ENCODE measurements at regions not wholly inside any gene's neighbourhood (a gene's known extent, or its start where the extent isn't known, plus 50 kb on each side); places are given as distances from the start of the nearest gene placed in this dataset.

- Histone ChIP-seq H3K9ac (ENCODE audit: low read length) (no peak overlapping the region), H3K27ac (ENCODE audit: low read length) (no peak overlapping the region), H3K36me3 (ENCODE audit: control insufficient read depth, low read depth, low read length) (no peaks in the 10 kb centered on the region), H3K4me3 (ENCODE audit: low read length) (no peak overlapping the region), H3K27me3 (ENCODE audit: control insufficient read depth, insufficient read depth, low read length) (no peaks in the 10 kb centered on the region), H3K9me3 (ENCODE audit: control insufficient read depth, low read depth, low read length) (no peaks in the 10 kb centered on the region), H3K4me1 (ENCODE audit: control insufficient read depth, low read depth, low read length) (no peaks in the 10 kb centered on the region)
Measured at GRCh38 chr13:40243047-40243446, 423.4 kb downstream of the FOXO1 start.

GRCh38 chr13:40243982-40244381 is 422.5 kb downstream of the FOXO1 start:
- H3K9me3 ChIP-seq (ENCODE audit: control insufficient read depth, low read depth, low read length), result no peaks in the 10 kb centered on the region
- no peak overlapping the region for H3K27ac ChIP-seq (ENCODE audit: low read length)
- no peaks in the 10 kb centered on the region for H3K36me3 ChIP-seq (ENCODE audit: control insufficient read depth, low read depth, low read length)
- H3K4me1 ChIP-seq (ENCODE audit: control insufficient read depth, low read depth, low read length), result no peaks in the 10 kb centered on the region
- H3K4me3 ChIP-seq (ENCODE audit: low read length), result no peak overlapping the region
- no peaks in the 10 kb centered on the region for H3K27me3 ChIP-seq (ENCODE audit: control insufficient read depth, insufficient read depth, low read length)
- H3K9ac ChIP-seq (ENCODE audit: low read length), result no peak overlapping the region

- Histone ChIP-seq H3K27ac (ENCODE audit: low read length) (no peak overlapping the region), H3K36me3 (ENCODE audit: control insufficient read depth, low read depth, low read length) (no peaks in the 10 kb centered on the region), H3K4me3 (ENCODE audit: low read length) (no peak overlapping the region), H3K4me1 (ENCODE audit: control insufficient read depth, low read depth, low read length) (no peaks in the 10 kb centered on the region), H3K27me3 (ENCODE audit: control insufficient read depth, insufficient read depth, low read length) (no peaks in the 10 kb centered on the region), H3K9ac (ENCODE audit: low read length) (no peak overlapping the region), H3K9me3 (ENCODE audit: control insufficient read depth, low read depth, low read length) (no peaks in the 10 kb centered on the region)
Measured at GRCh38 chr13:40245567-40245966, 420.9 kb downstream of the FOXO1 start.

DNA sequence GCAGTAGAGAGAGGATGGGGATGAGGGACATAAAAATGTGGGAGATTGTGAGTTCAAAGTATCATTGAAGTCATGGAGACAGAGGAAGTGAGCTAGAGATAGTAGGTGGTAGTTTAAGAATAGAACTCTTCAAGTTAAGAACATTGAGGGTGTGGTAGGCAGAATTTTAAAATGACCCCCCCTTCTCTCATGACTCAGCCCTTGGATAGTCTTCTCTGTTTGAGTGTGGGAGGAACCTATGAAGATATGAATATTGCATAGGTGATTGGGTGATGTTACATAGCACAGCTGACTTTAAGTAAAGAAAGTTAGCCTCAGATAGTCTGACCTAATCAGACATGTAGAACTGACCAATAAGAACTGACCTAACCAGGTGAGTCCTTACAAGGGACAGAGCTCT is 418.6 kb downstream of the FOXO1 start:
- Histone ChIP-seq H3K27ac (ENCODE audit: low read length) (no peak overlapping the region), H3K4me3 (ENCODE audit: low read length) (no peak overlapping the region), H3K27me3 (ENCODE audit: control insufficient read depth, insufficient read depth, low read length) (no peaks in the 10 kb centered on the region), H3K36me3 (ENCODE audit: control insufficient read depth, low read depth, low read length) (no peaks in the 10 kb centered on the region), H3K9ac (ENCODE audit: low read length) (no peak overlapping the region), H3K9me3 (ENCODE audit: control insufficient read depth, low read depth, low read length) (no peaks in the 10 kb centered on the region), H3K4me1 (ENCODE audit: control insufficient read depth, low read depth, low read length) (no peaks in the 10 kb centered on the region)

- Histone ChIP-seq H3K36me3 (ENCODE audit: control insufficient read depth, low read depth, low read length) (no peaks in the 10 kb centered on the region), H3K9ac (ENCODE audit: low read length) (no peak overlapping the region), H3K9me3 (ENCODE audit: control insufficient read depth, low read depth, low read length) (no peaks in the 10 kb centered on the region), H3K4me1 (ENCODE audit: control insufficient read depth, low read depth, low read length) (no peaks in the 10 kb centered on the region), H3K27ac (ENCODE audit: low read length) (no peak overlapping the region), H3K4me3 (ENCODE audit: low read length) (no peak overlapping the region), H3K27me3 (ENCODE audit: control insufficient read depth, insufficient read depth, low read length) (no peaks in the 10 kb centered on the region)
Measured at GRCh38 chr13:40251343-40252032, 415.0 kb downstream of the FOXO1 start.

DNA sequence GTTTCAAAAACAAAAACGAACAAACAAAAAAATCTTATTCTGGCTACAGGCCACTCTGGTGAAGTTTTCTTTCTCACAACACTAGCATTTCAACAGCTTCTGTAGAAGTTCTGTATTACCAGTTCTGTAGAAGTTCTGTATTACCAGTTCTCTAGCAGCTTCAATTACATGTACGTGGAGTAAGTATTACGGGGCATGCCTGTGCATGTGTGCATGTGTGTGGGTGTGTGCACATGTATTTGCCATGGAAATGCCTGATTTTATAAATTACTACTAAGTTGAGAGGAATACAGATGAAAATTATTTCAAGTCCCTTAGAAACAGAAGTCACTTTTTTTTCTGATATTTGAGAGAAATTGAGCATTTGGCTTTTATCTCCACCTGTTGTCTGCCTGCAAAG is 414.2 kb downstream of the FOXO1 start:
- Histone ChIP-seq H3K27ac (ENCODE audit: low read length) (no peak overlapping the region), H3K4me3 (ENCODE audit: low read length) (no peak overlapping the region), H3K27me3 (ENCODE audit: control insufficient read depth, insufficient read depth, low read length) (no peaks in the 10 kb centered on the region), H3K9me3 (ENCODE audit: control insufficient read depth, low read depth, low read length) (no peaks in the 10 kb centered on the region), H3K36me3 (ENCODE audit: control insufficient read depth, low read depth, low read length) (no peaks in the 10 kb centered on the region), H3K4me1 (ENCODE audit: control insufficient read depth, low read depth, low read length) (no peaks in the 10 kb centered on the region), H3K9ac (ENCODE audit: low read length) (no peak overlapping the region)

DNA sequence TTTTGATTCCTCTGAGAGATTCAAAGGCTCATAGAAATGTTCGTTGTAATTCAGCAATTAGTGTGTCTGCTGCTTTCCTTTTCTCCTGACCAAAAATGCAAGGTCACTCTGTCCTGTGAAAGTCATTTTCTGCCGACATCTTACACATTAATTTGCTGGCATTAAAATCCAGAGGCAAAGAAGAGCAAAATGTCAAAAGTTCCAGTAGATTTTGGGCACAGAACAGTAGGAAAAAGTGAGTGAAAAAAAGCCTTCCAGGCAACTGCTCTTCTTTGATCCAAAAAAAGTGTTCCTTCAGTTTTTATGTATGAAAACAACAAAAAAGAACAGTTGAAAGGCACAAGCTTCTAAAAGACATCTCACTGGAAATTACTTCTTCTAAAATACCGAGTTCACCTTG is 413.8 kb downstream of the FOXO1 start:
- Histone ChIP-seq H3K27me3 (ENCODE audit: control insufficient read depth, insufficient read depth, low read length) (no peaks in the 10 kb centered on the region), H3K27ac (ENCODE audit: low read length) (no peak overlapping the region), H3K9ac (ENCODE audit: low read length) (no peak overlapping the region), H3K36me3 (ENCODE audit: control insufficient read depth, low read depth, low read length) (no peaks in the 10 kb centered on the region), H3K4me1 (ENCODE audit: control insufficient read depth, low read depth, low read length) (no peaks in the 10 kb centered on the region), H3K4me3 (ENCODE audit: low read length) (no peak overlapping the region), H3K9me3 (ENCODE audit: control insufficient read depth, low read depth, low read length) (no peaks in the 10 kb centered on the region)

DNA sequence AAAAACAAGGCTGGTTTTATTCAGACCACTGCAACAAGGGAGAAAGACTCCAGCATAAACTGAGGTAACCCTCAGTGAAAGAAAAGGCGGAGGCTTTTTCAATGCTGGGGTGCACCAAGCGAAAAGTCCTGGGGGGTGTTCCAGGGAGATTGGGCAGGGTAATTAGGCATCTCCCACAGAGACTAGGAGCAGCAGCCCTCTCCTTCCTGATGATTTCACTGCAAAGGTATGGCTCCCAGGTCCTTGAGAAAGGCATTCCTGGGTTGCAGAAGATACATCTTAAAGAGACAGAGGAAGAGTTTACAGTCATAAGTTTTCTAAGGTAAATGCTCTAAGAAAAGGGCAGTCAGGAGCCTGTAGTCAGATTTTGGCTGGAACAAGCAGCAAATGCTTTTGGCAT is 412.0 kb downstream of the FOXO1 start:
- no peaks in the 10 kb centered on the region for H3K36me3 ChIP-seq (ENCODE audit: control insufficient read depth, low read depth, low read length)
- H3K27me3 ChIP-seq (ENCODE audit: control insufficient read depth, insufficient read depth, low read length), result no peaks in the 10 kb centered on the region
- no peak overlapping the region for H3K4me3 ChIP-seq (ENCODE audit: low read length)
- no peaks in the 10 kb centered on the region for H3K9me3 ChIP-seq (ENCODE audit: control insufficient read depth, low read depth, low read length)
- no peak overlapping the region for H3K9ac ChIP-seq (ENCODE audit: low read length)
- H3K4me1 ChIP-seq (ENCODE audit: control insufficient read depth, low read depth, low read length), result no peaks in the 10 kb centered on the region
- no peak overlapping the region for H3K27ac ChIP-seq (ENCODE audit: low read length)

- H3K36me3 ChIP-seq (ENCODE audit: control insufficient read depth, low read depth, low read length), result no peaks in the 10 kb centered on the region
- H3K4me3 ChIP-seq (ENCODE audit: low read length), result no peak overlapping the region
- no peak overlapping the region for H3K27ac ChIP-seq (ENCODE audit: low read length)
- H3K27me3 ChIP-seq (ENCODE audit: control insufficient read depth, insufficient read depth, low read length), result no peaks in the 10 kb centered on the region
- no peaks in the 10 kb centered on the region for H3K4me1 ChIP-seq (ENCODE audit: control insufficient read depth, low read depth, low read length)
- H3K9ac ChIP-seq (ENCODE audit: low read length), result no peak overlapping the region
- H3K9me3 ChIP-seq (ENCODE audit: control insufficient read depth, low read depth, low read length), result no peaks in the 10 kb centered on the region
Measured at GRCh38 chr13:40255551-40255950, 410.9 kb downstream of the FOXO1 start.

DNA sequence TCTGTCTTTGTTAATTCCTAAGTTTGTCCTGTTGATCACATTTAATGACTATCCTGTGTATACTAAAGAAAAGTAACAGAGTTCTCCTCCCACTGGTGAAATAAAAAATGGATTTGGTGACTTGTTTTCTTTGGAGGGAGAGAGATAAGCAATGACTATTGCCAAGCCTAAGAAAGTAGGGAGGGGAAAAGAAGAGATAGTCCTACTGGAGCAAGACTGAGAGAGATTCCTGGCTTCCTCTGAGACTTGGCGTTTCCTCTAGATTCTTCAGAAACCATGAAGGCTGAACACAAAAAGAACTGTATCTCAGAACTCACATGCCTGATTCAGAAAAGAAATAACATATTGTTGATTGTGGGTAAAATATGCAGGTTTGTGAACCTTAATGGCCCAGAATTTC is 406.5 kb downstream of the FOXO1 start:
- H3K36me3 ChIP-seq (ENCODE audit: control insufficient read depth, low read depth, low read length), result no peaks in the 10 kb centered on the region
- no peak overlapping the region for H3K27ac ChIP-seq (ENCODE audit: low read length)
- peaks cover 4% of the 10 kb centered on the region for H3K4me1 ChIP-seq (ENCODE audit: control insufficient read depth, low read depth, low read length)
- H3K27me3 ChIP-seq (ENCODE audit: control insufficient read depth, insufficient read depth, low read length), result no peaks in the 10 kb centered on the region
- no peak overlapping the region for H3K4me3 ChIP-seq (ENCODE audit: low read length)
- H3K9me3 ChIP-seq (ENCODE audit: control insufficient read depth, low read depth, low read length), result no peaks in the 10 kb centered on the region
- H3K9ac ChIP-seq (ENCODE audit: low read length), result no peak overlapping the region

DNA sequence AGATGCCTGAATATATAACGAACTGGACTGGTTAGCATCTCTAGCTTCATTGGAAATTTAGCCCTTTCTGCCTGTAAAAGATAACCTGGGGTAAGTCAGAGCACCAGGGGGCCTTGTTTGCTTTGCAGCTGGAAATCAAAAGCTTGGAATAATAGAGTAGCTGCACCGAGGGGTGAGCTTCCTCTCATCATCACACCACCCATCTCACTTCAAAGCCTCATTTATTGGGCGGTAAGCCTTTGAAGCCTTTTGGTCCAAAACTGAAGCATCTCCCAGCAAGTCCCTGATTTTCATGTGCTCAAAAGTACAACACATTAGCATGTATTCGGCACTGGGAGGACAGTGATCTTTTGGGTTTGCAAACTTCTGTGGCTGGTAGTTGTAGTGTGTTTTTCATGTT is 405.1 kb downstream of the FOXO1 start:
- no peaks in the 10 kb centered on the region for H3K9me3 ChIP-seq (ENCODE audit: control insufficient read depth, low read depth, low read length)
- no peaks in the 10 kb centered on the region for H3K27me3 ChIP-seq (ENCODE audit: control insufficient read depth, insufficient read depth, low read length)
- H3K4me1 ChIP-seq (ENCODE audit: control insufficient read depth, low read depth, low read length), result peaks cover 4% of the 10 kb centered on the region
- H3K9ac ChIP-seq (ENCODE audit: low read length), result no peak overlapping the region
- H3K4me3 ChIP-seq (ENCODE audit: low read length), result no peak overlapping the region
- H3K27ac ChIP-seq (ENCODE audit: low read length), result no peak overlapping the region
- H3K36me3 ChIP-seq (ENCODE audit: control insufficient read depth, low read depth, low read length), result no peaks in the 10 kb centered on the region

GRCh38 chr13:40261947-40262346 is 404.5 kb downstream of the FOXO1 start:
- peaks cover 4% of the 10 kb centered on the region for H3K4me1 ChIP-seq (ENCODE audit: control insufficient read depth, low read depth, low read length)
- no peaks in the 10 kb centered on the region for H3K27me3 ChIP-seq (ENCODE audit: control insufficient read depth, insufficient read depth, low read length)
- H3K4me3 ChIP-seq (ENCODE audit: low read length), result no peak overlapping the region
- H3K36me3 ChIP-seq (ENCODE audit: control insufficient read depth, low read depth, low read length), result no peaks in the 10 kb centered on the region
- H3K9ac ChIP-seq (ENCODE audit: low read length), result no peak overlapping the region
- no peaks in the 10 kb centered on the region for H3K9me3 ChIP-seq (ENCODE audit: control insufficient read depth, low read depth, low read length)
- no peak overlapping the region for H3K27ac ChIP-seq (ENCODE audit: low read length)
